ENCODE measurements at regions not wholly inside any gene's neighbourhood (a gene's known extent, or its start where the extent isn't known, plus 50 kb on each side); places are given as distances from the start of the nearest gene placed in this dataset.

GRCh38 chr11:76298255-76298654 lies 82.7 kb downstream of the THAP12 start:
- Histone ChIP-seq H3K36me3 (no peaks in the 10 kb centered on the region), H3K4me3 (no peak overlapping the region), H3K27me3 (no peaks in the 10 kb centered on the region), H3K9me3 (no peaks in the 10 kb centered on the region)
- no peak for DNase-seq

DNA sequence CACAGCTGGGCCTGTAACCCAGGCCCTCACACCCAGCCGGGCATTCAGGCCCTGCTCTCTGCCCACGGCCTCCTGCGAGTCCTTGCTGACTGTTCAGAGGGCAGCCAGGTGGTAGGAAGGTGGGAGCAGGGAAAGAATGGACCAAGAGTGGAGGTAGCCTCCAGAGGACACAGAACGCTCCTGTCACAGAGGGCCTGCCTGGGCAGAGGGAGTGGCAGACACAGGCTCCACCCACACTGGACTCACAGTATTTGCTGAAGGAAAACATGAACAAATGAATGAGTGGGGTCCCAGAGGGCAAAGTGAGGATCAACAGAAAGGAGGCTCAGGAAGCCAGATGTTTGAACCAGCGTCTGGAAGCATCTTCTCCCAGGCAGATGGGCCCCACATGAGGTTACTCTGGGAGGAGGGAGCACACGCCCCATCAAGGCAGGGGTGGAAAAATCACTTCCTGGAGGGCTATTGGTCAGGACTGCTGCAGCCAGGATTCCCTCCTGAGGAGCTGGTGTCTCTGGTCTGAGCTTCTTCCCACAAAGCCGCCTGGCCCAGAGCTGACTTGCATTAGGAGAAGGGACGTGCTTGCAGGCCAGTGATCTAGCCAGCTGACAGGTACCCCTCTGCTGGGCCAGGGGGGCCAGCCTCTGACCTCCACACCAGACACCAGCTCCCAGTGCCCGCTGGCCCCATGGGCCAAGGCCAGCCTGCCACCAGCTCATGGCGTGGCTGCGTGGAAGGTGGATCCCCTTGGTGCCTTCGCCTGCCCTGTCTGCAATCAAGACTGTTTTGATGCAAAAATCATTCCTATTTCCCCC lies 84.0 kb downstream of the THAP12 start:
- no peak for DNase-seq
- H3K36me3 ChIP-seq = no peaks in the 10 kb centered on the region
- H3K9me3 ChIP-seq = no peaks in the 10 kb centered on the region
- no peaks in the 10 kb centered on the region for H3K27me3 ChIP-seq
- H3K4me3 ChIP-seq = no peak overlapping the region

DNA sequence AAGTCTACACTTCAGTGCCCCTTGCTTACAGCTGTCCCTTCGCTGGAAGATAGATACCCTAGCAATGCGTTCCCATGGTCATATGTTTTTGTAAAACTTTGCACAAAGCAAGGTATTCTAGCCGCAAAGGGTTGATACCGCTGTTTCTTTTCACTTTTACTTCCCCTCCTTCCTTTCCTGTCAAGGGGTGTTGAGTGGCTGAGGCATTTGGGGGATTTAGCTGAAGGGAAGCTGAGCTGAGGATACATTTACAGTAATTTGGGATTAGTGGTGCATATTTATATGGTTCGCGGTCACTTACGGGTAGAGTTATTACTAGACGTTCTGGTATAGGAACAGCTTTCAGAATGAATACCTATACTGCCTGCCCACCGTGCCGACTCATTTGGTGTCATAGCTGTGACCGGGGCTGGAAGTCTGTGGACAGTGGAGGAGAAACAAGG lies 86.9 kb upstream of the WNT11 start:
- H3K36me3 ChIP-seq = no peaks in the 10 kb centered on the region
- no peak for DNase-seq
- no peaks in the 10 kb centered on the region for H3K9me3 ChIP-seq
- H3K27me3 ChIP-seq = no peaks in the 10 kb centered on the region
- no peak overlapping the region for H3K4me3 ChIP-seq

- Histone ChIP-seq H3K27me3 (no peaks in the 10 kb centered on the region), H3K9me3 (no peaks in the 10 kb centered on the region)
- DNase-seq = no peak
These were observed 86.4 kb upstream of the WNT11 start for GRCh38 chr11:76292583-76293188.

GRCh38 chr11:76291576-76292526 lies 85.5 kb upstream of the WNT11 start:
- no peak overlapping the region for H3K4me3 ChIP-seq
- DNase-seq = no peak
- no peaks in the 10 kb centered on the region for H3K36me3 ChIP-seq
- no peaks in the 10 kb centered on the region for H3K9me3 ChIP-seq
- no peaks in the 10 kb centered on the region for H3K27me3 ChIP-seq

More at GRCh38 chr11:76292583-76293188, 86.4 kb upstream of the WNT11 start:
- no peak overlapping the region for H3K4me3 ChIP-seq
- H3K36me3 ChIP-seq = no peaks in the 10 kb centered on the region

DNA sequence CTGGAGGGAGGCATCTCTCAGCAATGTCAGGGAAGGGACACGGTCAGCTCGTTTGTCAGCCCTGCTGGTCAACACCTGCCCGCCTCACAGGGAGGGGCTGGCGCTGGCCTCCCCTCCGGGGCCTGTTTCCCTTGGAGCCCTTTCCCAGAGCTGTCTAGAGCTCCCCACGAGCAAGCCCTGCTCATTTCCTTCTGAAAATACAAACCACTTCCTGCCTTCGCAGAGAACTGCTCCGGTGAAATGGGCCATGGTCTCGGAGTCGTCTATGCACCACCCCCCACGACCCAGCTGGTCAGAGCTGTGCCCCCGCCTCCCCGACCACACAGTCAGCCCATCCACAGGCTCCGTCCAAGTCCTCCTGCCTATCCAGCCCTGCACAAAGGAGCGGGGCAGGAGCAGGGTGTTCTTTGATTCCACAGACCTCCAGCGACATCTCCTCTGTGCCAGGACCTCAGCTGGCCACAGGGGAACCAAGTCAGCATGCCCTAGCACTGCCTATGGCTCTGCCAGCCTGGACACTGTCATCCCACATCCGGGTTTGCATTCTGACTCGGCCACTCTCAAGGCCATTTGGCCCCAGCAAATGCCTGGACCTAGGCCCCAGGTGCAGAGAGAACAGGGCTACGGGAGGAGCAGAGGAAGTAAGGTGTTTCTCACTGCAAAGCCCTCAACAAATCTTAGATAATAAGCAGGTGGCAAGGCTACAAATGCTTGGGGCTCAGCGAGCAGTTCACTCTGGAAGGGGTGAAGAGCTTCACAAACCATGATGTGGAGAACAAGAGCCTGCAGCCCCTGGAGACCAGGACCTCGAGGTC lies 82.1 kb upstream of the WNT11 start:
- DNase-seq = no peak
- H3K27me3 ChIP-seq = no peaks in the 10 kb centered on the region

GRCh38 chr11:76287227-76287626 lies 80.9 kb upstream of the WNT11 start:
- DNase-seq = no peak
- H3K36me3 ChIP-seq = no peaks in the 10 kb centered on the region
- no peaks in the 10 kb centered on the region for H3K27me3 ChIP-seq
- H3K4me3 ChIP-seq = no peak overlapping the region
- no peaks in the 10 kb centered on the region for H3K9me3 ChIP-seq

More for the DNA sequence above, 82.1 kb upstream of the WNT11 start:
- no peak overlapping the region for H3K4me3 ChIP-seq
- H3K36me3 ChIP-seq = no peaks in the 10 kb centered on the region
- H3K9me3 ChIP-seq = no peaks in the 10 kb centered on the region

DNA sequence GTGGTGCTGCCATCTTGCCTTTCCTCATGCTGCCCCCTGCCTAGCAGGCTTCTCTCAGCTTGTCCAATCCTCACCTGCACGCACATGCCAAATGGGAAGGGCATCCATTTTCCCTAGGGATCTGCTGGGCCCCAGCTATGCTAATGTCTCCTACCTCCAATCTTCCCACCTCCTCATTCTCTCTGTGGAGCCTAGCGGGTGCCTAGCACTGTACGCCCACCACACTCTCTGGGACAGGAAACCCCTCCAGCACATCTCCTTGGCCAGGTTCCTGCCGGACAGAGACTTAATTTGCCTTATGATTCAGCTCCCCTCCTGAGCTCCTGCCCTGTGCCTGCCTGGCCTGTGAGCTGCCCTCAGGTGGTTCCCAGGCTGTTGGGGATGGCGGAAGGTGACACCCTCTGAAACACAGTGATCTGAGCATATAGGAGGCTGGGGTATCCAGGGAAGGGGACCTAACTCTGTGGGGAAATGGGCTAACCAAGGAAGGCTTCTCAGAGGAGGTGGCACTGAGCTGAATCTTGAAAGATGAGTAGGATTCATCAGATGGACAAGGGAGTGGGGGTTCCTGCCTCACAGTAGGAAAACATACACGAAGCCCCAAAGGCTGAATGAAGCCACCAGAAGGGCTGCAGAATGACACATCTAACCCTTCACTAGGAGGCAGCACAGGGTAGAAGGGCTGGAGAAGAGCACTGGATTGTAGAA lies 79.2 kb upstream of the WNT11 start:
- Histone ChIP-seq H3K36me3 (no peaks in the 10 kb centered on the region), H3K9me3 (no peaks in the 10 kb centered on the region), H3K27me3 (no peaks in the 10 kb centered on the region), H3K4me3 (no peak overlapping the region)
- DNase-seq = no peak

GRCh38 chr11:76284161-76284560 lies 77.9 kb upstream of the WNT11 start:
- H3K36me3 ChIP-seq = no peaks in the 10 kb centered on the region
- no peak overlapping the region for H3K4me3 ChIP-seq
- H3K27me3 ChIP-seq = no peaks in the 10 kb centered on the region
- no peak for DNase-seq
- no peaks in the 10 kb centered on the region for H3K9me3 ChIP-seq

DNA sequence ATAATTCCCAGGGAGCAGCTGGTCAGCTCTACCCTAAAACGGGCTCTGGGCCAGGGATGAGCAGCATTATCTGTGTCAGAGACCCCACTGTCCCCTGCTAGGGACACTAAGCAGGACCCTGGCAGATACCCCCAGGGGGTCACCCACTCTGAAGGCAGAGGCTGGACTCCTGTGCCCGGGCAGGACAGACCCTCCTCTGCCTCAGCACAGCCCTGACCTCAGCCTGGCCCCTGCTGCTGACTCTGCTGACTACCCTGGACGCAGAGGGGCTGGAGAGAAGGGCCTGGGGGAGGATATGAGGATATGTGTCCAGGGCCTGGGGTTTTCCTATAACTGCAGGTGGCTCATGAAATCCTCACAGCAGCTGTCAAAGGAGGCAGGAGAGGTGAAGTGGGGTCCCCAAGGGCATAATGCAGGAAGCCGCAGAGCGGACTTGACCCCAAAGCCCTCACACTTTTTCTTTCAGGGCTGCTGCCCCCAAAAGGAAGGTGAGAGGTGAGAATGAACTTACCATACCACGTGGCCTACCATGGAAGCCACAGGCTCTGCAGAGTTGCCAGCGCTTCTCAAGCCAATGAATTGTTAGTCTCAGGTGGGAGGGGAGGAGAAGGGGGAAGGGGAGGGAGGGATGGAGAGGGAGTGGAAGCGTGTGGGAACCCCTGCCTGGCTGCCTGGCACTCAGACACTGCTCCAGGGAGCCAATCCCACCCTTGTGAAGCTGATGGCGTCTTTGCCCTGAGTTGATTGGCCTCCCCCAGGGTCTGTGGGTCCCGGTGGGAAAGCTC lies 76.7 kb upstream of the WNT11 start:
- Histone ChIP-seq H3K36me3 (no peaks in the 10 kb centered on the region), H3K4me3 (no peak overlapping the region), H3K27me3 (no peaks in the 10 kb centered on the region), H3K9me3 (no peaks in the 10 kb centered on the region)
- DNase-seq = no peak

DNA sequence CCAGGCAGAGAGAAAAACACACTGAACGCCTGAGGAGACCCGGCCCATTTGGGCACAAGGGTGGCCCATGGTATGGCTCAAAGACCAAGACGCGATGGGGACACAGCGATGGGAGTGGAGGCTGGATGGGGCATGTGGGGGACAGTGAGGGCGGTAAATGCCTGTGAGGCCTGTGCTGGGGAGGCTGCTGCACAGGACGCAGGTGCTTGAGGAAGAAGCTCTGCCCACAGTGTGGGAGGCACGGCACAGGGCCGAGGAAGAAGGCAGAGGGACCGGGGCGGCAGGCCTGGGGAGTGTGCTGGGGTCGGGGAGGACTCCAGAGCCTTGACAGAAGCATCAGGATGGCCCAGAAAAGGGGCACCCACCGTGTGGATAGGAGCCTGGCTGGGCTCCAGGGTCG lies 75.9 kb upstream of the WNT11 start:
- no peaks in the 10 kb centered on the region for H3K36me3 ChIP-seq
- H3K9me3 ChIP-seq = no peaks in the 10 kb centered on the region
- H3K4me3 ChIP-seq = no peak overlapping the region
- no peaks in the 10 kb centered on the region for H3K27me3 ChIP-seq
- DNase-seq = no peak

- no peak for DNase-seq
- Histone ChIP-seq H3K27me3 (no peaks in the 10 kb centered on the region), H3K9me3 (no peaks in the 10 kb centered on the region), H3K36me3 (no peaks in the 10 kb centered on the region), H3K4me3 (no peak overlapping the region)
These were observed 75.2 kb upstream of the WNT11 start for GRCh38 chr11:76281558-76281906.

DNA sequence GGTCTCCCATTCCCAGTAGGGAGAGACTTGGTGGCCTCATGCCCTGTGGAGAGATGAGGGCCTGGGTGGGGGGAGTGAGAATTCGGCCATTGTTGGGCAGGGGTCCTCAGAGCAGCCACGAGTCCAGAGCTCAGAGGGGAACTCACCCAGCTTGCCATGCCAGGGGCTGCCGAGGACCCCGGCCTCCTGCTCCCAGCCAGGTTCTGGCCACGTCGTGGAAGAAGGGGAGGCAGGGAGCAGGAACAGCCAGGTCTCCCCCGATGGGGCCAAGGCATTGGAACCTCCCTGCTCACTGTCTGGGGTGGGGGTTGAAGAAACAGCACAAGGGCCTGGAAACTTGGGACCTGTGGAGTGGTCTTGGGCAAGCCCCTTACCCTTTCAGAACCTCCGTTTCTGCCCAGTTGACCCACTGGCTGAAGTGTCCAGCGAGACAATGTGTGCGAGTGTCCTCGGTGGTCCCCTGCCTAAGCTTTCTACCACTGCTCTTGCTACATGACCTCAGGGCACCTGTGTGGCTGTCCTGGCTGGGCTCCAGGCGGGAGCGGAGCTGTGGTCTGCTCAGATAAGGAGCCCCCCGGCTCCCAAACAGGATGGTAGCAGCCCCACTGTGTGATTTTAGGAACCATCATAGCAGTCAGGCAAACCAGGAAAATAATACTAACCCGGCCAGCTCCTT lies 74.7 kb upstream of the WNT11 start:
- Histone ChIP-seq H3K9me3 (no peaks in the 10 kb centered on the region), H3K4me3 (no peak overlapping the region), H3K27me3 (no peaks in the 10 kb centered on the region), H3K36me3 (no peaks in the 10 kb centered on the region)
- no peak for DNase-seq

GRCh38 chr11:76280151-76280881 lies 74.0 kb upstream of the WNT11 start:
- Histone ChIP-seq H3K27me3 (no peaks in the 10 kb centered on the region), H3K9me3 (no peaks in the 10 kb centered on the region), H3K36me3 (no peaks in the 10 kb centered on the region), H3K4me3 (no peak overlapping the region)
- no peak for DNase-seq

Data from MG63 (cell line).